VCaP (cell line): ENCODE measurements at regions not wholly inside any gene's neighbourhood (a gene's known extent, or its start where the extent isn't known, plus 50 kb on each side); places are given as distances from the start of the nearest gene placed in this dataset.
"Not testable (repeated sequence)": the region's sequence is repeated elsewhere in the genome, so short reads cannot be mapped to it uniquely, and the experiment has no call there.

Source experiments
- H3K27ac ChIP-seq: fragments of 450-650 bp; 2 replicates; pipeline ENCODE4 v1.5.1; 2017
- CTCF ChIP-seq: fragments of 450-650 bp; conservative IDR thresholded peaks from 2 replicates; pipeline ENCODE4 v1.5.1; 2017; ENCODE audit warnings: mild to moderate bottlenecking, moderate library complexity

- H3K27ac ChIP-seq: no peak overlapping the region
- no peak for TF ChIP-seq CTCF
Observed at GRCh38 chr3:162719684-162720341, 1223.2 kb downstream of the OTOL1 start.

DNA sequence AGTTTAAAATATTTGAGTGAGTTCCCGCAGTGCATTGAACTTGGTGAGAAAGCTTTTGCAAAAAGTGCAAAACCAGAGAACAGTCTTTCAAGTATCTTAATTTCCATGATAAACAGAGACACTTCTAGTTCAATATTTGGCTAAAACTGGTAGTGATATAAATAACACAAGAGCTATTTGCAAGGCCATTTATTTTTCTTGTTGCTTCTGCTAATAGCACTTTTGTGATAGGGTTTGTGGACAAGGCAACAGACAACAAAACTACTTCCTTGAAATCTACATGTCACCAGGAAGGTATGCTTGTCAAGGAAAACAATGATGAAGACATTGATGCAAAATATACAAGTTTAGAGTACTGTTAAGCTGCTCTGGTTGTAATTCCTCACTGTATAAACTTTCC, 1225.1 kb downstream of the OTOL1 start:
- TF ChIP-seq CTCF: no peak
- H3K27ac ChIP-seq: no peak overlapping the region

GRCh38 chr3:162722337-162722736, 1225.7 kb downstream of the OTOL1 start:
- H3K27ac ChIP-seq: no peak overlapping the region
- no peak for TF ChIP-seq CTCF

- H3K27ac ChIP-seq: not testable (repeated sequence)
Observed at GRCh38 chr3:162722796-162723195, 1226.2 kb downstream of the OTOL1 start.

- TF ChIP-seq CTCF: no peak
- no peak overlapping the region for H3K27ac ChIP-seq
Observed at GRCh38 chr3:162729686-162730085, 1233.1 kb downstream of the OTOL1 start.

DNA sequence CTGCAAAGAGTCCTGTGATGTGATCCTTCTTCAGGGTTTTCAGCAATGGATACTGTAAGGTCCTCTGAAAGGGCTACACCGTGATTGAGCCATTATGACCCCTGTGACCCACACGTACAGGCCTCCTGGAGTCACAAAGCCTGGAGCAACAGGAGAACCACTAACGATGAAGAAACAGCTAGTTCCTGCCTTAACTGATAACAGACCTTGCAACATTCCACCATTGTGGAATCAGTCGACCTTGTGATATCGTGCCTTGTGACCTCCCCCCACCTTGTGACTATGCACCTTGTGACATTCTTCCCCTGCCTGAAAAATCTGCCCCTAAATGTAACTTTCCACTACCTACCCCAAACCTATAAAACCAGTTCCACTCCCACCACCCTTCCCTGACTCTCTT, 1235.4 kb downstream of the OTOL1 start:
- not testable (repeated sequence) for H3K27ac ChIP-seq

DNA sequence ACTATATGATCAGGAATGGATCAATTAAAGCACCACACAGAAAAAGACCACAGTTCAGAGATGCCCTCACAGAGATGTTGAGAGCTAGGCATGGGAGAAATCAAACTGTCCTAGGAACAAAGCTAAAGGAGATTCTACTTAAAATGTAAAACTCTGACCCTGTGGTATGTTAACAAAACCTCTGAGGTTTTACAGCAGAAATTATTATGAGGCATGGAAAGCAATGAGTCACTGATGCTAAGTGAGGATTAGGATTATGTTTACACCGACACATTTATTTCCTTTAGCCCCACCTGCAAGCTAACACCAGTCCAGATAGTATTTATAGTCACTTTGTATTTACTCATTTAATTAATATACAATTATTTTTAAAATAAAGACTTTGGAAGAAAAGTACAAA, 1242.2 kb downstream of the OTOL1 start:
- TF ChIP-seq CTCF: no peak
- H3K27ac ChIP-seq: no peak overlapping the region

GRCh38 chr3:162740941-162741596, 1244.5 kb downstream of the OTOL1 start:
- no peak for TF ChIP-seq CTCF
- H3K27ac ChIP-seq: no peak overlapping the region
